Activated naive CD8-positive, alpha-beta T cell treated with anti-CD3 and anti-CD28 coated beads, Interleukin-2, amount 50 U/mL, for 24 hours (primary cell): ENCODE measurements at regions not wholly inside any gene's neighbourhood (a gene's known extent, or its start where the extent isn't known, plus 50 kb on each side); places are given as distances from the start of the nearest gene placed in this dataset.

Experiments used
- ATAC-seq: fragments of 150-1000 bp; cut with Tn5 transposase; one replicate; pipeline ENCODE4 v1.10.0; 2021
- DNase-seq: peaks from one replicate; pipeline ENCODE4 v3.0.0; 2021
- H3K27ac Mint-ChIP-seq: one replicate; pipeline ENCODE4 v1.8.0; 2021; ENCODE audit warnings: mild to moderate bottlenecking, mixed read lengths
- H3K27me3 Mint-ChIP-seq: one replicate; pipeline ENCODE4 v1.8.0; 2021; ENCODE audit warnings: mixed read lengths
- H3K36me3 Mint-ChIP-seq: one replicate; pipeline ENCODE4 v1.8.0; 2021; ENCODE audit warnings: low read depth, mixed read lengths
- H3K4me1 Mint-ChIP-seq: one replicate; pipeline ENCODE4 v1.8.0; 2021; ENCODE audit warnings: mixed read lengths
- H3K4me3 Mint-ChIP-seq: one replicate; pipeline ENCODE4 v1.8.0; 2021; ENCODE audit warnings: mild to moderate bottlenecking, moderate library complexity, mixed read lengths
- H3K9me3 Mint-ChIP-seq: one replicate; pipeline ENCODE4 v1.8.0; 2021; ENCODE audit warnings: mixed read lengths

DNA sequence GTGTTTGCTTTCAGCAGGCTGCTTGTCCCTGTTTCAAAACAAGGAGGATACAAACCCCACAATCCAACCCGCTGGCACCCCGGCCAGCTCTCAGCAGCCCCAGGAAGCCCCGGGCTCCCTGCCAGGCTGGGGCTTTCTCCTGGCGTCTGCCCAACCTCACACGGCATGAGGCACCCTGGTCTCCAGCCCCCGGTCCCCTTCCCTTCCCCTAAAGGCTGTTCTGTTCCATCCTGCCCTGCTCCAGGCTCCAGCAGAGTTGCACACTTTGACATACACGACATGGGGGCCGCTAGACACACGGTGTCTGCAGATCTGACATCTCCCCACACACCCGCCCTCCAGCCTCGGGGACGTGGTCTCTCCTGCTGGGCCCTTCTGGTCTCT, 107.7 kb upstream of the ADRA2C start:
- no peak for ATAC-seq
- no peak for DNase-seq
- Mint-ChIP-seq H3K4me3 (no peak overlapping the region), H3K36me3 (no peaks in the 10 kb centered on the region), H3K9me3 (no peaks in the 10 kb centered on the region), H3K27me3 (peaks cover 18% of the 10 kb centered on the region), H3K4me1 (no peaks in the 10 kb centered on the region), H3K27ac (no peak overlapping the region)

DNA sequence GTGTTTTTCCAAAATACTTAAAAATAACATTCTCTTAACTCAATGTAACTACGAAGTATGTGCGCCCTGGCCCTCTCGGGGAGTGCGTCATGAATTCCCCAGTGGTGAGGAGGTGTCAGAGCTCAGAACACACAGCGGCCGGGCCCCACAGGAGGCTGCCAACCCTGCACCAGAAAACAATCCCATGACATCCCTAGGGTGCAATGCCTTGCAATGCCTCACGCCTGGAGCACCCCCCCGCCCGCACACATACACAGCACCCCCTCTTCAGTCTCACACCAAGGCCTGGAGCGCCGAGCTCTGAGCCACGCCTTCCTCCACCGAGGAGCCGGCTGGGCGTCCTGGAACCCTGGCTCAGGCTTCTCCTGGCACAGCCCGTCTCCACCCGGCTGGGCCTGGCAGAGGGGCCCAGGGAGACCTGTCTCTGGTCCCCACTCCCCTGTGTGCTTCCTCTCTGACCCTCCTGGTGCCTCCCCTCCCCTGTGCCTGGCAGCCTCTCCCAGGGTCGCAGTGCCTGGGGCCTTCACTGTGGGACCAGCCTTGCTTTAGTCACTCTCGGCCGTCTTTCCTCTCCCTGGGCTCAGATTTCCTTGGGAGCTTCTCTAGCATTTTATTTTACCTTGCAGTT, 108.2 kb upstream of the ADRA2C start:
- no peak for DNase-seq
- peaks cover 18% of the 10 kb centered on the region for H3K27me3 Mint-ChIP-seq
- H3K9me3 Mint-ChIP-seq, result no peaks in the 10 kb centered on the region
- no peak for ATAC-seq
- no peak overlapping the region for H3K27ac Mint-ChIP-seq
- no peak overlapping the region for H3K4me3 Mint-ChIP-seq
- H3K36me3 Mint-ChIP-seq, result no peaks in the 10 kb centered on the region
- no peaks in the 10 kb centered on the region for H3K4me1 Mint-ChIP-seq

DNA sequence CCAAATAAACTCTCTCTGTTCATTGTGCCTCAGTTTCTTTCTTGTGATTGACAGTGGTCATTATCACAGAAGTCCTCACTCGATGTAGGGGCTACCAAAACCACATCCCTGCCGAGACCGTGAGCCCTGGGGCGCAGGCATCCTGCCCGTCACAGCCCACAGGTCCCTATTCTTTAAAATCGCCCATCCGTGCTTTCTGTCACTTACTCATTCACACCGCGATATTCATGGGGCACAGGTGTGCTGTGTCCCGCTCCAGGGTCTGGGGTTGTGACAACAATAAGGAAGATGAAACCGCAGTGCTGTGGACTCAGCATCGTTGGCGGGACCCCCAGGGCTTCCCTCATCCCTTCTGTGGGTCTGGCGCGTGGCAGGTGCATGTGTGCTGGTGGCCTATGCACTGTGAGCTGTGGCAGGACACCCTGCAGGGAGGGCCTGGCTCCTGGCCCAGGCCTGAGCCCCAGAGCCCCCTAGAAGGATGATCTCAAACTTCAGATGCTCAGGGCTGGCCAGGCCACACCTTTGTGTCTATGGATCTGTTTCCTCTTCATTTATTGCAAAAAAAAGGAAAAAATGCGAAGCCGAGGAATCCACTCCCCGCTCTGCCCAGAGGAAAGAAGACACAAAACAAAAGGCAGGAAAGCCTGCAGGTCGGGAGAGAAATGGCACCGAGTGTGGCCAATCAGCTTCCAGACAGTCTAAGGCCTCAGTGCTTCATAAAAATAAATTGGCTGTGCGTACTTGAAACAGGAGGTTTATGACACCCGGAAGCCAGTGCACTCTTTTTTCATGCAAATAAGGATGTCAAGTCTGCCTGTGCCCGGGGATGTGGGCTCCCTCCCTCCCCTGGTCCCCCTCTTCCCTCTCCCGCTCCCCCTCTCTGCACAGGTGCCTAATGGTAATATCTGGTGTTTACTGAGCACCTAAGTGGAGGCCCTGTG, 109.5 kb upstream of the ADRA2C start:
- Mint-ChIP-seq H3K36me3 (no peaks in the 10 kb centered on the region), H3K27me3 (peaks cover 18% of the 10 kb centered on the region), H3K27ac (no peak overlapping the region), H3K4me3 (no peak overlapping the region), H3K4me1 (no peaks in the 10 kb centered on the region), H3K9me3 (no peaks in the 10 kb centered on the region)
- ATAC-seq (no peak), DNase-seq (no peak)

DNA sequence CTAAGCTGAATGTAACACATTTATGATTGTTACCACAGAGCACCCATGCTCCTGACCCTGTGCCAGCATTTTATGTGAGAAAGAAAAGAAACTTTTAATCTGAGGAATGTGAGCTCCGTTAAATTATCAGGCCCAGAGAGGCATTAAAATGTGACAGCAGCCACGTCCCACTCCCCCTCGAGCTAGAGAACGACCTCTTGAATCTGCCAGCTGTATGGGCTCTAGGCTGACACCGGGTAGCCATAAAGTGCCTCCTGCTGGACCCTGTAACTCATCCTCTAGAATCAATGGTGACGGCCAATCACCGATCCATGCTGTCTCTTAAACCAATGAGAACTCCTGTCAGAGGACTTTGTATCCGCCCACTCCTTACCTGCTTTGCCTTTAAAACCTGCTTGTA, 110.2 kb upstream of the ADRA2C start:
- no peaks in the 10 kb centered on the region for H3K9me3 Mint-ChIP-seq
- H3K36me3 Mint-ChIP-seq, result no peaks in the 10 kb centered on the region
- DNase-seq, result no peak
- H3K4me3 Mint-ChIP-seq, result no peak overlapping the region
- no peak for ATAC-seq
- H3K27ac Mint-ChIP-seq, result no peak overlapping the region
- H3K27me3 Mint-ChIP-seq, result peaks cover 18% of the 10 kb centered on the region
- H3K4me1 Mint-ChIP-seq, result no peaks in the 10 kb centered on the region

DNA sequence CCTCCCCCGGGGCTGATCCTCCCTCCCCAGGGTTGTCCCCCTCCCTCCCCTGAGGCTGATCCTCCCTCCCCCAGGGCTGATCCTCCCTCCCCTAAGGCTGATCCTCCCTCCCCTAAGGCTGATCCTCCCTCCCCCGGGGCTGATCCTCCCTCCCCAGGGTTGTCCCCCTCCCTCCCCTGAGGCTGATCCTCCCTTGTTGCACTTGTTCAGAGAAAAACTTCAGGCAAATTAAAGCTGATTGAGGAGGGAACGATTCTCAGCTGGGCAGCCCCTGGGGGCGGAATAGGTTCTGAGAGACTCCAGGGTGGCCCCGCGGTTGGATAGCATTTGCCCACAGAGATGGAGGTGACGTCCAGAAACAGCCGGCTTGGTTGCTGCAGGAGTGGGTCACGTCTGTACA, 110.7 kb upstream of the ADRA2C start:
- H3K36me3 Mint-ChIP-seq, result no peaks in the 10 kb centered on the region
- peaks cover 15% of the 10 kb centered on the region for H3K27me3 Mint-ChIP-seq
- H3K4me1 Mint-ChIP-seq, result no peaks in the 10 kb centered on the region
- no peaks in the 10 kb centered on the region for H3K9me3 Mint-ChIP-seq
- DNase-seq (no peak), ATAC-seq (no peak)
- H3K27ac Mint-ChIP-seq, result no peak overlapping the region
- no peak overlapping the region for H3K4me3 Mint-ChIP-seq

DNA sequence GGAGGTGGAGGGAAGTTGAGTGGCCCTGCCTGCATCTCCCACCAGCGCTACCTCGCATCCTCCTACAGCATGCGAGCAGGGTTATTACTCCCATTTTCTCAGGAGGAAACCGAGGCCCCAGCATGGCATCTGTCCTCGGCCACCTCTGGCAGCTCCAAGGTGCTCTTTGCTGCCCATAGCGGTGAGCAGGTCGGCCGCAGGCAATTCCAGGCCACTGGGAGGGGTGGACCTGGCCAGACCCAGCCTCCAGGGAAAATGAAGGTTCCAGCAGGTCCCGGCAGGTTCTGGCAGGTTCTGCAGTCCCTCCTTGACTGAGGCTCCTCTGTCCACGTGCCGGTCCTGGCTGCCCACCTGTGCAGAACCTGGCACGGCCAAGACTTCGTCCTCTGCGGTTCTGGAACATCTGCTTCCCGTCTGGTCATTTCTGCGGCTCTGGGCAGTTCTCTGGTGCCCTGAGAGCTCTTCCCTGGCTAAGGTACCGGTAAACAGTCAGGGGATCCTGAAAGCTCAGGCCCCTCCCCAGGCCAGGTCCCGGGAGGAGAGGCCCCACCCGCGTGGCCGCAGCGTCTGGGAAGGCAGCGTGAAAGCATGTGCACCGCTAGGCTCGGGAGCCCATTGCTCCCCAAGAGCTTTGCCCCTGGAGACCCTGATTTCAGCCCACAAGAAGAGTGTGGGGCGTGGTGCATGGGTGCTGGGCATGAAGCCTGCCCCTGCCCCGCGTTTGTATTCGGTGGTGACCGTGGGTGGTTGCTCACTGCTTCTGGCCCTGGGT, 112.0 kb upstream of the ADRA2C start:
- no peaks in the 10 kb centered on the region for H3K9me3 Mint-ChIP-seq
- no peaks in the 10 kb centered on the region for H3K36me3 Mint-ChIP-seq
- peaks cover 15% of the 10 kb centered on the region for H3K27me3 Mint-ChIP-seq
- DNase-seq (no peak), ATAC-seq (no peak)
- no peak overlapping the region for H3K4me3 Mint-ChIP-seq
- no peaks in the 10 kb centered on the region for H3K4me1 Mint-ChIP-seq
- H3K27ac Mint-ChIP-seq, result no peak overlapping the region

DNA sequence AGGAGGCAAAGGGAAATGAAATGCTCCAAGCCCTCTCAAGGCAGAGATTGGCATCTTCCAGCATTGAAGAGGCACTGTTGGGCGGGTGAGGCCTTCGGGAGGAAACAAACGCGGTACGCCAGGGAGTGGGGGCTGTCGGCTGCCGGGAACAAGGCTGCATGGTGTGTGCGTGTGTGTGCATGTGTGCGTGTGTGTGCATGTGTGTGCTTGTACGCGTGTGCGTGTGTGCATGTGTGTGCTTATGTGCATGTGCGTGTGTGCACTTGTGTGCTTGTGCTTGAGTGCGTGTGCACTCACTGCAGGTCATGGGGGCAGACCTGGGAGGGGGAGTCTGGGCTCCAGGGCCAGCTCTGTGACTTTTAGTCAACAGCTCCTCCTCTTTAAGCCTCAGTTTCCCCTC, 113.6 kb upstream of the ADRA2C start:
- DNase-seq (no peak), ATAC-seq (no peak)
- no peak overlapping the region for H3K27ac Mint-ChIP-seq
- H3K36me3 Mint-ChIP-seq, result no peaks in the 10 kb centered on the region
- H3K4me1 Mint-ChIP-seq, result no peaks in the 10 kb centered on the region
- H3K4me3 Mint-ChIP-seq, result no peak overlapping the region
- H3K9me3 Mint-ChIP-seq, result no peaks in the 10 kb centered on the region
- H3K27me3 Mint-ChIP-seq, result peaks cover 8% of the 10 kb centered on the region

DNA sequence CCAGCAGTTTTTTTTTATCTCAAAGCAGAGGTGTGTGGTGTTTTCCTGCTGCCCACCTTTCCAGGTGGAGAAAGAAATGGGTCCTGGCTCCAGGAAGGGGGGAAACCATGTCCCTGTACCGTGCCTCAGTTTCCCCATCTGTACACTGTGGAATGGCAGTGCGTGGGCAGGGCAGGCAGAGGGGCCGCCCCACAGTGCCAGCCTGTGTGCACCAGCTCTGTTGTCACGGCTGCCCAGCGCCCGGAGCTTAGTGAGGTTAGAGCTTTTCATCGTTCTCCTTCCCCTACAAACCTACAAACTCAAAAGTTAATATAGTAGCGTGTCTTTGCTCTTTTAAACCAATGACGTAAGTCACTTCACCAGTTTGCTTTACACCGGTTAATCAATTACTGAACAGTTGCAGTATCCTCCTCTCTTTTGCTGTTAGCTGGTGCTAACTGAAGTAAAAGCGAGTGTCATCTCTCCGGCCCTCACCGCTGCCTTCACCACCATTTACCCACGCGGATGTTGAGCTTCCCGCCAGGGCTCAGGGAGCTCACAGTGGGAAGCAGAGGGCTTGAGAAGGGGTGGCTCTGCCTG, 114.8 kb upstream of the ADRA2C start:
- Mint-ChIP-seq H3K36me3 (no peaks in the 10 kb centered on the region), H3K27ac (no peak overlapping the region), H3K4me3 (no peak overlapping the region), H3K4me1 (no peaks in the 10 kb centered on the region), H3K9me3 (no peaks in the 10 kb centered on the region), H3K27me3 (peaks cover 6% of the 10 kb centered on the region)
- DNase-seq (no peak), ATAC-seq (no peak)

DNA sequence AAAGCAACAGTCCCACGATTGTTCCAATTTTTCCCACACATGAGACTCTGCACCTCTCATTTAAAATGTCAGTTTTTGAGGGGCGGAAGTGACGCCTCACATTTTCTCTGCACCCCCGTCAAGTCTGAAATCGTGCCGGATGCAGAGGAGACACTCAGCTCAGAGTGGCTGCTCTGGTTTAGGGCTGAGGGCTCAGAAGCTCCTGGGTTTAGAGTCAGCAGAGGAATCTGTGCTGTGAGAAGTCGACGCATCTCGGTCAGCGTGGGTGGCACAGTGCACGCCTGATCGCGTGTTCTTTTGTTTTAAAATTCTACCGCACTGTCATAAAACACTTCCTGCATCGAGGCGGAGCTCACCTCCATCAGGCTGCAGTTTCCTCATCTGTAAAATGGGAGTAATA, 116.7 kb upstream of the ADRA2C start:
- Mint-ChIP-seq H3K9me3 (no peaks in the 10 kb centered on the region), H3K4me3 (no peak overlapping the region), H3K27me3 (no peaks in the 10 kb centered on the region), H3K27ac (no peak overlapping the region), H3K4me1 (no peaks in the 10 kb centered on the region), H3K36me3 (no peaks in the 10 kb centered on the region)
- DNase-seq (no peak), ATAC-seq (no peak)

DNA sequence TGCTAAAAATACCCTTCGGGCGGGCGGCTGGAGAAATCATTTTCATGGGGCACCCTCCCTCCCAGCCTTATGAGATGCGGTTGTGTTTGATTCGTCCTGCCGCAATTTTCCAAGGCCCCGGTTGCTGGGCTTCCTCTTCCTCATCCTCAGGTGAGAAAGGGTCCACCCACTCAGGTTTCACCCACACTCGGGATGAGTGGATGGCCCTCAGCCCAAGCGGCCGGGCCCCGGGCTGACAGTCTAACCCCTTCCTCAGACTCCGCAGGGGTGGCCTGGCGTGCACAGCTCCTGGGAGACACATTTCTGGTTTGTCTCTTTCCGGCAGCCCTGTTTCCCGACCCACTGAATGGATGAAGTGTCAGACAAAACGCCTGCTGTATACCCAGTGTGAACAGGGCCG, 116.5 kb upstream of the LRPAP1 start:
- Mint-ChIP-seq H3K27ac (no peak overlapping the region), H3K27me3 (no peaks in the 10 kb centered on the region), H3K4me3 (no peak overlapping the region), H3K36me3 (no peaks in the 10 kb centered on the region), H3K4me1 (no peaks in the 10 kb centered on the region), H3K9me3 (no peaks in the 10 kb centered on the region)
- DNase-seq (no peak), ATAC-seq (no peak)

DNA sequence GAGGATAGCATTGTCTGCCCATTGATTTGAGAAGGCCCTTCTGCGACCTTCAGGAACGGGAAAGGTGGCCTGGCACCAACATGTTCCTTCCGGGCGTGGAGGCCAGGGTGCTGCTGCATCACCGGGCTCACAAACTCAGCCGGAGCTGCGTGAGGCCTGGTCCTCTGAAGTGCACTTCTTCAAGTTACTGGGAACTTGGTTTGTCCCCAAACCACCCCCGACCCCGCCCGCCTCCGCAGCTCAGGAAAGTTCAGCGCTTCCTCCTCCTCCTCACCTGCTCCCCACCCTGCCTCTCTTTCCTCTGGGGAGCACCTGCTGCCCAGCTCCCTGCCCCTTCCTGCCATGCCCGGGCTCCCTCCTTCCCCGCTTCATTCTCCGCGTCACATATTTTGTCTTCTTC, 116.0 kb upstream of the LRPAP1 start:
- Mint-ChIP-seq H3K4me3 (no peak overlapping the region), H3K9me3 (no peaks in the 10 kb centered on the region), H3K27me3 (no peaks in the 10 kb centered on the region), H3K27ac (no peak overlapping the region), H3K4me1 (no peaks in the 10 kb centered on the region), H3K36me3 (no peaks in the 10 kb centered on the region)
- no peak for ATAC-seq
- DNase-seq, result no peak

DNA sequence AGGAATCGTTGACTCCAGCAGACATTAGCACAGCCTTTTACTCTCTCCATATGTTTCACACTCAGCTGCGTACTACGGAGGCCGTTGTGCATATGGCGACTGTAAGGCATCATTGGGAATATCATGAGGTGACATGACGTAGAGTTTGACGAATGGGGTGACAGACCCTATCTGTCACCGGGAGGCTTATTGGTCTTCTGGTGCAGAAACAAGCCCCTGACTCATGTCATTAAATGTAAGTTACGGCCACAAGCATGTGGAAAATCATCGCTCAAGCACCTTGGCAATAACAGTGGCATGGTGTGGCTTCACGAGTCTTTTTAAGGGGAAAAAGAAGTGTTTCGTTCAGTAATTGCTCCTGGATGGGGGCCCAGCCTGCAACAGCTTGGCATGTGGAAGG, 115.2 kb upstream of the LRPAP1 start:
- Mint-ChIP-seq H3K4me3 (no peak overlapping the region), H3K27ac (no peak overlapping the region), H3K4me1 (no peaks in the 10 kb centered on the region), H3K9me3 (no peaks in the 10 kb centered on the region), H3K27me3 (no peaks in the 10 kb centered on the region), H3K36me3 (no peaks in the 10 kb centered on the region)
- no peak for ATAC-seq
- DNase-seq, result no peak

DNA sequence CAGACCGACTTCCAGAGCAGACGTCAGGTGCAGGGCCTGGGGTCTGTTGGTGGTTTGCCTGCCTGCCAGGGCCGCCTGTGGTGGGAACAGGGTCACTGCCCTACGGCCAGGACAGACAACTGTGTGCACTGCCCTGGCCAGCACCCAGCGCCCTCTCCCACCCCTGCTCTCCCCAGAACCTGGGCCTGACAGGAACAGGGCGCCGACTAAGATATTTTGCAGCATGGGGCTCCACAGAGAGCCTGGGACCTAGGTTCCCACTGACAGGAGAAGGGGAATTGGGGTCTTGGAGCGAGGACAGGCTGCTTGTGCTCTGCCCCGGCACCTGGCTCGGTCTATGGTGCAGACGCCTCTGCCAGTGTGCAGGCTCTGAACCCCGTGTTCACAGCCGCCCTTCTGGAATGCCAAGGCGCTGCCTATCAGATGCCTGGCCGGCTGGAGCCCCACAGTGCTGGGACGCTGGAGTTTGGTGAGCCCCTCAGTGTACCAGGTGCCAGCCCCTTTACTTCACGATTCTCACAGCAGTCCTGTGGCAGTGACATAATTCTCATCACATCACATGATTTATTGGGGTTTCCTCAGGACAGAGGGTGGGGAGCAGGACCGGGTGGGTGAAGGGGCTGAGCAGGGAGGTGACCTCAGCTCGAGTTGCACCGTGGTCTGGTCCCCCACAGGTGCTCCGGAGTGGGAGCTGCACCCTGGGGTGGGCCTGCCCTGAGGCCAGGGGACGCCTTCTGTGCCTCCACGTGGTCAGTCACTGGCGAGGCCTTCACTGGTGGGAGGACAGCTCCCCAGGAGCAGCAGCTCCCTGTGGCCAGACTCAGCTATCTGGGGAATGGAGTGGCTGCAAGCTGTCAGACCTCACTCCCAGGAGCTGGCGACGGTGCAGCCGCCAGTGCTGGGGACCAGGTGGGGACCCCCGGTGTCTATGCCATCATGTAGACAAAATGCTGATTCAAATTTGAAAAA, 113.8 kb upstream of the LRPAP1 start:
- no peak overlapping the region for H3K27ac Mint-ChIP-seq
- H3K4me1 Mint-ChIP-seq, result no peaks in the 10 kb centered on the region
- ATAC-seq (no peak), DNase-seq (no peak)
- no peaks in the 10 kb centered on the region for H3K9me3 Mint-ChIP-seq
- H3K4me3 Mint-ChIP-seq, result no peak overlapping the region
- no peaks in the 10 kb centered on the region for H3K27me3 Mint-ChIP-seq
- no peaks in the 10 kb centered on the region for H3K36me3 Mint-ChIP-seq
